HG03469 (cell line): ENCODE measurements at regions not wholly inside any gene's neighbourhood (a gene's known extent, or its start where the extent isn't known, plus 50 kb on each side); places are given as distances from the start of the nearest gene placed in this dataset.
"Not testable (repeated sequence)": the region's sequence is repeated elsewhere in the genome, so short reads cannot be mapped to it uniquely, and the experiment has no call there.

ENCODE experiments used
- ATAC-seq: cut with Tn5 transposase; IDR thresholded peaks from one replicate; pipeline ENCODE4 v1.9.1; 2021; ENCODE audit warnings: mild to moderate bottlenecking, moderate library complexity, moderate number of reproducible peaks; ENCODE audit not compliant: unreplicated experiment

DNA sequence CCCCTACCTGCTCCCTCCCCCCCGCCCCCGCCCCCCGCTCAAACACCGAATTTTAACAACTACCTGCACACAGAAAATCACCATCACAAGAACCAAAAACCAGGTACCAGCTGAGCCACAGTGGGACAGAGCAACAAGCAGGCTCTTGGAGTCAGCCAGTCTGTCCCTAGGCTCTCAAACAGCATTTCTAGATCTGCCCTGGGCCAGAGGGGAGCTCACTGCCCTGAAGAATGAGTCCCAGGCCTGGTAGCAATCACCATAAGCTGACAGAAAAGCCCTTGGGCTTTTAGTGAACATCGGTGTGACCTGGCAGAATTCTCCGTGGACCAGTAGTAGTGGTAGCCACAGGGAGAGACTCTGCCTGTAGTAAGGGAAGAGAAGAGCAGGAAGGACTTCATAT is 58.3 kb downstream of the C11orf87 start:
- no peak for ATAC-seq

DNA sequence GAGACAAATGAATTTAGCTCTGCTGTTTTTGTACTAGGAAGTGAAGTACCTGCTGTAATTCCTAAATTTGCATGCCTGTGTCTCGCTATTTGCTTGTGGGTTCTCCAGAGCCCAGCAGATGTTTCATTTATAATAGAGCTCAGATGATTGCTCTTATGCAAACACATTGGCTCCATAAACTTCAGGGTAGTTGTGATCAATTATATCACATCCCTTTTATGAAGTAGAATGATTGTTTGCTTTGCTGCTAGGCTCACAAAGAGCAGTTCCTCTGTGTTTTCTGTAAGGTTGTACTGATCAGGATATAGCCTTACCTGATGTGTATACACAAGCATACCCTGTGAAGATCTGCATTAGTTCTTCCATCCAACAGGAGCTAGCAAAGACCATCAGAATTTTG is 64.1 kb downstream of the C11orf87 start:
- ATAC-seq = no peak

DNA sequence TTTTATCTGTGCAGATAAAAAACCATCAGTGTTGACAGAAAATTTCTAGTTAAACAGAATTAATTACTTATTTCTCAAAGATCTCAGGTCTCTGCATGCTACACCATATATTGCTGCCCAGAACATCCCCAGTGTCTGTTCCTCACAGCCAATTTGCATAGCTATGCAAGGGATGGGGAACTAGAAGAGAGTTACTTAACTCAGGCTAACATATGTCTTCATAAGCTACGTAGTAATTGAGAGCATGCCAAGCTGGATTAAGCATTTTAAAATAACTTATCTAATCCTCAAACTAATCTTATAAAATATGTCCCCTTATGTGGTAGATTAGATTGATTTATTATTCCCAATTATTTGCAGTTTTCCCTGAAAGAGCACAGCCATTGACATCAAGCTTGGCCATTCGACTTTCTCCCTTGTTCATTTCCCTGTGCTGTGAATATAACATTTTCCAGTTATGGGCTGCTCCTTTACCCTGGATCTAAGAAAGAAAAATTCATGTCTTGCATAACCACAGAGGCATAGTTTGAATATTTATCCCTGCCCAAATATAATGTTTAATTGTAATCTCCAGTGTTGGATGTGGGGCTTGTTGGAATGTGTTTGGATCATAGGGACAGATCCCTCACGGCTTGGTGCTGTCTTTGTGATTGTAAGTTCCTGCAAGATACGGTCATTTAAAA is 69.1 kb downstream of the C11orf87 start:
- ATAC-seq = no peak

DNA sequence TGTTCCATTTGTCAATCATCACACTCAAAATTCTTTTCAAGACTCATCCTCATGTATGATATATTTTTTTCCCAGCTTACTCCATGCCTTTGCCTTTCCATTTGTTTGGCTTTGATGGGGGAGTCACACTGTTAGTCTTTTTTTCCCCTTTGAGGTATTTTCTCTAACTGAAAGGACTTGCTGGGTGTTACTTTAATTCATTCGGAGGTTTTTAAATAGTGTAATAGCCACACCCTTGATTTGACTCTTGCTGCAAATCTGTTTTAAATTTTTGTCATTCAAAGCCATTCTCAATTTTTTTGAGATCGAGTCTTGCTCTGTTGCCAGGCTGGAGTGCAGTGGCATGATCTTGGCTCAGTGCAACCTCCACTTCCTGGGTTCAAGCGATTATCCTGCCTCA is 84.1 kb downstream of the C11orf87 start:
- no peak for ATAC-seq

DNA sequence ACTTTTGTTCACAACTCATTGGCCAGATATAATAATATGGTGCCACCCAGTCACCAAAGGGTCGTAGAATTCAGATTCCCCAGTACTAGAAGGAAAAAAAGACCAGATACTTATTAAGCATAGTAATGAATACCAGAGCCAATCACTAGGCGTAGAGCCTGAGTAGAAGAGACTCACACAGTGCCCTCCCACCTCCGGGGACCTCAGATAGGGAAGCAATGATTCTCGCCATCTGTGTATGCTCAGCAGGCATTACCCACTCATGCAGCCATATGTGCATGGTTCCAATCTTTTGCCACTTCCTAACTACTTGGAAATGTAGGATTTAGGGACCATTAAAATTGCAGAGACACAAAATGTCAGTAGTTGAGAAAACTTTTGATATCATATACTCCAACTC is 85.3 kb downstream of the C11orf87 start:
- ATAC-seq = no peak

DNA sequence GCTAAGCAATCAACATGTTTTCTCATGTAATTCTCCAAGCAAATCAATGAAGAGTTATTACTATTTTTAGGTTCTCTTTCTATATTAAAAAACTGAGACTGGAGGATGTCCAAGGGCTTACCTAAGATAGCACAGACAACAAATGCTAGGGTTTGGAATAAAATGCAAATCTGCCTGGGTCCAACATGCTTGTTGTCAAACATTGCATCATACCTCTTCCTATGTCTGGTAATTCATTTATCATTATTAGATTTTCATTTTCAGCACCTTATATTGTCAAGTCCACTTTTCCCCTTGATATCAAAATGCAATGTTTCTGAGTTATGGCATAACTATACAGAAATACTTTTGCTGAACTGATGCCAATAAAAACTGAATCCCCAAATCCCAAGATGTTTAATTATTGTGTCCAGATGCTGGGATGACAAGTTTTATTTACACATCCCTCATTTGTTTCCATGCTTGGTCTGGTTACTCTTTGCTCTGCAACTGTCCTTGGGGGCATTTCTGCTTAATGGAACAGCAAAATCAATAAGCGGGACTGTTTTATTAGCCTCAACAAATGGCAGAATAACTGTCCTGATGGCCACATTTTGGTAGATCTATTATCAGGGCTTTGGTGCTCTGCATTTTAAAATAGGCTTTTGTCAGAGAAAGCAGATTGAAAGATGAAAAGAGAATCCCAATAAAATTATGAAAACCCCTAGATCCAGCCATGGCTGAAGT is 86.0 kb downstream of the C11orf87 start:
- ATAC-seq = no peak

DNA sequence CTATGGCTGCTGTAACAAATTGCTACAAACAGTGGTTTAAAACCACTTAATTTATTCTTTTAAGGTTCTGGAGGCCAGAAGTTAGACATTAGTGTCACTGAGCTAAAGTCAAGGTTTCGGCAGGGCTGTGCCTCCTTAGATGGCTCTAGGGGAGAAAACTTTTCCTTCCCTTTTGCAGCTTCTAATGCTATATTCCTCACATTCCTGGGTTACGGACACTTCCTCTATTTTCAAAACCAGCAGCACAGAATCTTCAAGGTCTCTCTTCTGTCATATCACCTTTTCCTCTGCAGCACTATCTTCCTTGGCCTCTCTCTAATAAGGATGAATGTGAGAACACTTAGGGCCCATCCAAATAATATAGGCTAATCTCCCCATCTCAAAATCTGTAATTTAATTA is 87.0 kb downstream of the C11orf87 start:
- ATAC-seq = no peak

DNA sequence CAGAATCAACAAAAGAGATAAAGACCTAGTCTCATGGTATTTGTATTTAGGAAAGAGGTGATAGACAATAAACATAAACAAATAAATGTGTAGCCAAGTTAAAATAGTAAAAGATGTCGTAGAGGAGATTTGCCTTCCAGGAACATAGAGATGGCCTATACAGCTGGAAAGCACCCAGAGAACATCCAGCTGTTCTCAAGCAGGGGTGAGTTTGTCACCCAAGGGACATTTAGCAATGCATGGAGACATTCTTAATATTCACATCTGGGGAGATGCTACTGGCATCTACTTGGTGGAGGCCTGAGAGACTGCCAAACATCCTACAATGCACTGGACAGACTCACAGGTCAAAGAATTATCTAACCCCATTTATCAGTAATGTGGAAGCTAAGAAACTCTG is 88.3 kb downstream of the C11orf87 start:
- ATAC-seq = no peak

DNA sequence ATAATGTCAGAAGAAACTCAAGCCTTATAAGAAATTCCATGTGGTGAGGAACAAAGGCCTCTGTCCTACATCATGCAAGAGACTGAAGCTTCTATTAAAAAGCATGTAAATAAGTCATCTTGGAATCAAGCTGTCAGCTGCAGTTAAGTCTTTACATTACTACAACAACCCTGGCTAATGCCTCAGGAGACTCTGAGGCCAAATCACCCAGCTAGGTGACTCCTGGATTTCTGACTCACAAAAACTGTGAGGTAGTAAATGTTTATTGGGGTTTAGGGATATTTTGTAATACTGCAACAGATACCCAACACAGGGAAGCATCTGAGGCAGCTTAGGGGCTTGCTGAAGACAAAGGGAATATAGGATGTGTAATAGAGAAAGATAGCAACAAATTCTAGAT is 89.6 kb downstream of the C11orf87 start:
- ATAC-seq = no peak

DNA sequence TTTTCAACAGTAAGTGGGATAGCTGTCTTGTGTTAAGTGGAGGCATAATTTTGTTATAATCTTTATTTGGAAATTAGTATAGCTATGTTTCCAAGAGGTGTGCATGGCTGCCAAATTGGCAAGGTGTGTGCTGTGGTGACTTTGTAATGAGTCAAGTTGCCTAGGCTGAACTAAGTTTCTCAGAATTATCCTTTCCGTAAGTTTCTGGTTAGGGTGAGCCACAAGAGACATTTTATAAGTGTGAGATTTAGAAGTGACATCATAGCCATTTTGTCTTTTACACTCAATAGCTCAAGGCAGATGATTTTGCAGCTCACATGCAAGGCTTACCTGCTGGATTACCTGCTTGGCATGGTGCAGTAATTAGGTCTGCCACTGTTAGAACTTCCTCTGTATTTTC is 90.3 kb downstream of the C11orf87 start:
- ATAC-seq = no peak

DNA sequence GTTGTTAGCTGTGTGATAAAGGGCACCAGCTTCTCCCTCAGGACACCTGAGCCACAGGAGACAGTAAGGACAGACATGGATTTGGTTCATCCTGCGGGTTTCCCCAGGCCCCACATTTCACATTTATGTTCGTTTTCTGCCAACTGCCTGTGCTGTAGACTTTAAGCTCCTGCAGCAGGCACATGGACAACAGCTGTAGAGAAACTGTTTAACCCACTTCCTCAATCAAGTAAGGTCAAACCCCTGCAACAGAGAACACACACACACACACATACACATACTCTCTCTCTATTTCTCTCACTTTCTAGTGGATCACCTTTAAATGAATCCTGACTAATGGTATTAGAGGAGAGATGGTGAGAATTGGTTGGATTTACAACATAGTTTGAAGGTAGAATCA is 90.7 kb downstream of the C11orf87 start:
- no peak for ATAC-seq

DNA sequence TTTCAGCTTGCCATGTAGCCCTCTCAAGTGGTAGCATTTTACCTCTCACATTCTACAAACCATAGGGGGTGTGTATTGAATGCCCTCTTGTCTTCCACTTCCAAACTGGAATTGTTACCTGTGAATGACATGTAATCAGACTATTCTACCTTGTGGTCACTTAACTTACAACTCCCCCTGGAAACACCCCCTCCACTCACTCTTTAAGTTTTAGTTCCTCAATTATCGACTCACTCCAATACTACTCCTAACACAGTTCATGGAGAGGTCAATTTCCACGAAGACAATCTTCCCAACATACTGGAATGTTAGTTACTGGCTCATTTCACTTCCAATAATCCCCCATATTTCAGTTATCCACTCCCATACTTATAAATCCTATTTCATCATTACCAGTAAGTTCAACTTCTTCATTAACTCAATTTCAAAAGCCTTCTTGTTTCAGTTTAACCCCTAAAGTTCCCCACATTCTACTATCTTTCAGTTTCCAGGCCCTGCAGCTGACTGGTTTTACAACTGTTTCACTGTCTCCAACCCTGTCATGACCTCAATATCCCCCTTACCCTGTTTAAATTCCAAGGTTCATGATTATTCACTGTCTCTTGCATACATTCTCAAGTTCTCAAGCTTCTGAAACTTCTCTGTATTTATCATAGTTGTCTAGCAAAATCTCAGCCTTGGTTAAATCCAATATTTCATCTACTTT is 92.5 kb downstream of the C11orf87 start:
- no peak for ATAC-seq

DNA sequence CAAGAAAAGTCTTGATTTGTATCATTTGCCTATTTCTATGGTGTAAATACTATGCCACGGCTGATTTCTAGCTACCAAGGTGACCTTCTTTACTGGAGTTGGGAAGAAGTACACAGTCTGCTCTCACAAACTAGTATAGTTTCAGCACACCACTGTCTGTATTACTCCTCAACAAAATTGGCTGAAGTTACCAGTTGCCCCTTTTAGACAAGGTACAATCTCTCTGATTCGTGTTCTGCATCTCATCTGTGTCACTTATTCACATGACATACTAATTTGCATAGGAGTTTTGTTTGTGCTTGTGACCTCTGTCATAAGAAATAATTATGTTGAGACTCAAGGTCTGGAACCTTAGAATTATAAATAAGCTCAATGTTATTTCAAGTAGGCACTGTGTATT is 97.3 kb downstream of the C11orf87 start:
- no peak for ATAC-seq

DNA sequence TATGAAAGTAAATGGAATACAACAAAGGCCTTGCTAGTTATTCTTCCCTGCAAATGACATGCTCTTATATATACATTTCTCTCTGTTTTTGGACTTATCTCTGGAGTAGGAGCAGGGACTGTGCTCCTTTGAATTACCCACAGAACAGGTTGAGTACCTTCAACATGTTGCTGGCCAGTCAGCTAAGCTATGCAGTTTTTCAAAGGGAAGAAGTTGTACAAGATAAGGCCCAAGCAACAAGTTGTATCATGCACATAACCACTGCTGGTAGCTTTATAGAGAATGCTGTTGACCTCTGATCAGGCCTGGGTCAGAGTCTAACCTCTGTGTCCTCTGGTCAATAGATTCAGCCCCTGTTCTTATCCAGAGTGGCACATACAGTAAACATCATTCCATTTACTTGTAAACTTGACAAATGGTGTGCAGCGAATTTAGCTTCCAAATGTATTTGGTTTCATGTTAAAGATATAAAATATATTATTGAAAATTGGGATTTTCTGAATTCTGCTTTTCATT is 99.6 kb downstream of the C11orf87 start:
- no peak for ATAC-seq

DNA sequence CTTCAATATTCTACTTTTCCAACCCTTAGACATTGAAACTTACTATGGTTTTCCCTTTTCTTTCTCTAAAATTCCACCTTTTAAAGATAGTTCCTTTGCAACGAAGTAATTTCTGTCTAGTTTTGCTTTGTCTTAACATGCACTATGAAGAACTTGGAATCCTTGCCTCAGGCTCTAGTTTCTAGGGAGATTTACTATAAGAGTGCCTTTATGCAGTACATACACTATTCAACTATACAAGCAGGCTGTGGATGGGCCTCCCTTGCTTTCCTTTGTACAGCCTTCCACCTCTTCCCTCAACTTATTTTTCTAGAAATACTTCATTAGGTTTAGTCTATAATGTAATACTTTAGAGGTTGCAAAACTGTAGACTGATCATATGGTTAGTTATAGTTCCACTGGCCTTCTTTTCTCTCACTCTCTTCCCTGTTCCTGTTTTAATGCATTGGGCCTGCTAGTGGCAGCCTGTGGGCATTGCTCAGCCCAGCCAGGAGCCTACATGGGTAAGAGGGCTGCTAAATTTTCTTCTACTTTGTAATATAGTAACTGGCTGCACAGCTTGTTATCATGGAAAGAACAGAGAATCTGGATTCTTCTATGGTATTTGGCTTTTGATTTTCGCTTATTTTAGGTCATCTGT is 100.2 kb downstream of the C11orf87 start:
- no peak for ATAC-seq

DNA sequence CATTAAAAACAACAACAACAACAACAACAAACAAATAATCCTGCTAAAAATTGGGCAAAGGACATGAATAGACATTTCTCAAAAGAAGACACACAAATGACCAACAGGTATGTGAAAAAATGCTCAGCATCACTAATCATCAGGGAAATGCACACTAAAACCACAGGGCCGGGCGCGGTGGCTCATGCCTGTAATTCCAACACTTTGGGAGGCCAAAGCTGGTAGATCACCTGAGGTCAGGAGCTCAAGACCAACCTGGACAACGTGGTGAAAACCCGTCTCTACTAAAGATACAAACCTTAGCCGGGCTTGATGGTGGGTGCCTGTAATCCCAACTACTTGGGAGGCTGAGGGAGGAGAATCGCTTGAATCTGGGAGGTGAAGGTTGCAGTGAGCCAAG is 103.6 kb downstream of the C11orf87 start:
- ATAC-seq = not testable (repeated sequence)

DNA sequence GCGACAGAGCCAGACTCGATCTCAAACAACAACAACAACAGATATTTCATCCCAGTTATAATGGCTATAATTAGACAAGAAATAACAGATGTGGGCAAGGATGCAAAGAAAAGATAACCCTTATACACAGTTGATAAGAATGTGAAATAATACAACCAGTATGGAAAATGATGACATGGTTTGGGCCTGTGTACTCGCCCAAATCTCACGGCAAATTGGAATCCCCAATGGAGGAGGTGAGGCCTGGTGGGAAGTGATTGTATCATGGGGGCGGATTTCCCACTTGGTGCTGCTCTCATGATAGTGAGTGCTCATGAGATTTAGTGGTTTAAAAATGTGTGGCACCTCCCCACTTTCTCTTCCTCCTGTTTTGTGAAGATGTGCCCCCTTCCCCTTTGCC is 104.1 kb downstream of the C11orf87 start:
- ATAC-seq = no peak

DNA sequence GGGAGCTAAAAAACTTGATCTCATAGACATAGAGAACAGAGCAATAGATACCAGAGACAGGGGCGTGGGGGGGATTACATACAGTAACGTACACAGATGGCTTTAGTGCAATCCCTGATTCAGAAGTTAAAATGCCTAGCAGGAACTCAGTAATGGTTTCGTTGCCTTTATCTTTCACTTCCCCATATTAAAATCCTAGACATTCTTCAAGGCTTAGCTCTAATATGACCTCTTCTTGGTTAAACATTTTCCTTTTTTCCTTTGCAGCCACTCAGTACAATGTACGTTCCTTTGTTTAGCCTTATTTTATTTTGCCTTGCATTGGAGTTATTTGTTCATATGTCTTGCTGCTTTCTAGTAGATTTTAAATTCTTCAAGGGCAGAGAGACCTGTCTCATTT is 104.9 kb downstream of the C11orf87 start:
- ATAC-seq = no peak

DNA sequence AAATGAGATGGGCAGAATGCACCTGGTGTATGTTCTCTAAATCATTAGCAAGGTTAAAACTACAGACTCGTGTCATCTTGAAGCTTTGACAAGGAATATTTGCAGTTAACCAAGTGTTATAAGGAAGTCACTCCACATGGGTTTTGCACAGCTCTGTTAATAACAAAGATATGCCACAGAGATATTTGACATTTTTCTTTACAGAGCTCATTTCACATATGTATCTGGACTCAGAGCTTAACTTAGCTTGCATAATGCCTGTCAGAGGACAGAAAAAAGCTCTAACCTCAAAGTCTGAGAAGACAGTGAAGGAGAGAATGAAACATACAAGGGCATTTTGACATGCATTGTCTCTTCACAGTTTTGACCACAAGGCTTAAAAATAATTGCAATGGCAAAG is 105.5 kb downstream of the C11orf87 start:
- ATAC-seq = no peak

DNA sequence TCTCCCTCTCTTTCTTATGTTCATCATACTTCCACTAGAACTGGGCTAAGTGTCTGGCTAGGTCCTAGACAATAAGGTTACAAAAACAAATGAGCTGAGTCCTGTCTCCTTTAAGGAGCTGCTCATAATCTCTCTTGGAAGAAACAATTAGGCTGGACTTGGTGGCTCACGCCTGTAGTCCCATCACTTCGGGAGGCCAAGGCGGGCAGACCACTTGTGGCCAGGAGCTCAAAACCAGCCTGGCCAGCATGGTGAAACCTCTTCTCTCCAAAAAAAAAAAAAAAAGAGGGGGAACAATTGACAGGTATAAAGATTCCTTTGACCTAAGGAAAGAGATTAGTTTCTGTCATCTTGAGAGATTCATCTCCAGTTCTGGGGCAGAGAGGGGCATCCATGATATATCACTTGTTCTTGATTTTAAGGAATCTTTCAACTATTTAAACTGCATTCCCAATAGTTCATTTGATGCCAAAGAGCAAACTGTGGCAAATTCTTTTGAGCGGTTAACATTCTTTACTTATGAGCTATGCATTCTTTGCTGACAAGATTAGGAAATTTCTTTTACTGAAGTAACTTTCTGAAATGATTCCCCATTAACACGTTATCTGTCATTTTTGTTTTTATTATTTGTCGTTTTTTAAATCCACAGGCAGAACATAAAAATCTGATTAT is 125.5 kb downstream of the C11orf87 start:
- no peak for ATAC-seq

DNA sequence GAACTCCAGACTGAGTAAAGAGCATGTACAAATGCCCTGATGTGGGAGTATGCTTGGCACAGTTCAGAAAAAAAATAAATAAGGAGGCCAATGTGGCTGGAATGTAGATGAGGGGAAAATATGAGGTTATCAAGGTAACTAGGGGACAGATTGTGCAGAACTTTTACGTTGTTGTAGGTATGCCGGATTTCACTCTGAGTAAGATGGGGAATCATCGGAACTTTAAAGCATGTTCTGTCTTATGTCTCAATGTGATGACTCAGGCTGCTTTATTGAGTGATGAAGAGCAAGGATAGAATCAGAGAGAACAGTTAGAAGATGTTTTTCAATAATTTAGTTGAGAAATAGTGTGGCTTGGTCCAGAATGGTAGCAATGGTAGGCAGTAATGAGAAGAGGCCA is 130.4 kb downstream of the C11orf87 start:
- ATAC-seq = no peak
